Heart right ventricle (tissue), 16 donors: ENCODE measurements at regions not wholly inside any gene's neighbourhood (a gene's known extent, or its start where the extent isn't known, plus 50 kb on each side); places are given as distances from the start of the nearest gene placed in this dataset.

Source experiments
- ATAC-seq, 8 donors: fragments of 200-7000 bp; cut with Tn5 transposase; one replicate each; pipeline ENCODE4 v1.9.1; 2020; ENCODE audit warnings: mild to moderate bottlenecking in 8 of 8, moderate library complexity in 8 of 8, moderate number of reproducible peaks in 1 of 8
- DNase-seq, 2 donors: peaks; one replicate each; pipeline ENCODE4 v3.0.0-alpha.2; 2020
- H3K27ac ChIP-seq, 10 donors: fragments of 200-600 bp; sonication (generic) in 2 of 10; one replicate each; pipeline versions ENCODE4 v1.5.0 to v1.8.0; 2020 to 2022; ENCODE audit warnings: mild to moderate bottlenecking in 3 of 10
- H3K27me3 ChIP-seq, 7 donors: fragments of 200-600 bp; one replicate each; pipeline ENCODE4 v1.8.0; 2021 to 2022; ENCODE audit warnings: mild to moderate bottlenecking in 2 of 7
- H3K36me3 ChIP-seq, 9 donors: fragments of 200-600 bp; sonication (generic) in 1 of 9; one replicate each; pipeline versions ENCODE4 v1.5.0 to v1.8.0; 2020 to 2022; ENCODE audit warnings: mild to moderate bottlenecking in 2 of 9
- H3K4me1 ChIP-seq, 9 donors: fragments of 200-600 bp; sonication (generic) in 1 of 9; one replicate each; pipeline versions ENCODE4 v1.5.0 to v1.8.0; 2020 to 2022; ENCODE audit warnings: mild to moderate bottlenecking in 4 of 9
- H3K4me3 ChIP-seq, 10 donors: fragments of 200-600 bp; sonication (generic) in 2 of 10; one replicate each; pipeline versions ENCODE4 v1.5.0 to v1.8.0; 2020 to 2022; ENCODE audit warnings: mild to moderate bottlenecking in 7 of 10, moderate library complexity in 2 of 10
- H3K9me3 ChIP-seq, 11 donors: fragments of 200-600 bp in 10 of 11; sonication (generic) in 2 of 11; one replicate each; pipeline versions ENCODE4 v1.5.0 to v1.8.0; 2013 to 2022; ENCODE audit warnings: mild to moderate bottlenecking in 2 of 11, control low read depth in 1 of 11, moderate library complexity in 1 of 11
- WGBS, 2 donors: extraction: QIAGEN DNeasy Blood & Tissue Kit; methylation state at CpG; one replicate each; pipeline ENCODE4 v1.1.7; 2013; ENCODE audit warnings: inconsistent platforms in 1 of 2; 5-methylcytosine and 5-hydroxymethylcytosine counted together
- intact Hi-C, 10 donors: fragments of 100-400 bp; cut with DNase I; formaldehyde crosslinking; loops; one replicate each; pipeline versions ENCODE4 v1.11.1 to v1.14.2; 2022
- TF ChIP-seq, protein P1 (sequence below), 9 donors: fragments of 200-600 bp; sonication (generic) in 2 of 9; IDR thresholded peaks; one replicate each; pipeline versions ENCODE4 v1.5.0 to v1.8.0; 2021 to 2022; ENCODE audit warnings: antibody characterized with exemption in 9 of 9, mild to moderate bottlenecking in 5 of 9, moderate library complexity in 1 of 9
- donor health status: Arrhythmogenic right ventricular cardiomyopathy.
- donor health status: ischemic (EF 13 %, LVEDD 7.1; RV severe dilation, severe dysfunction).
- donor health status: healthy with polysubstance abuse.
- donor health status: DM: no; HTN: yes; CAD: no.
- donor health status: DM: no; HTN: no; CAD: no.
- donor health status: ischemic (EF 25% LVEDD 6.9; RV normal size, moderate dysfunction).
- donor health status: ischemic (EF 25% LVEDD 5.7; RV mildly dilated, moderate dysfunction).
- donor health status: healthy.
- donor health status: DM: yes; HTN: yes; CAD: no.
- donor health status: Ischemic cardiomyopathy.
- donor health status: ischemic (EF 35%, LVEDD 5.7; RV mildly dilated, moderate dysfunction).
- donor health status: nonischemic (EF 11% LVEDD 7.7; RV severe dilation, severe dysfunction).
- donor health status: DM: yes; HTN: yes; CAD: no.
- donor health status: PGD.
- donor health status: ischemic (EF 29% LVEDD 5.4; RV normal size, mild dysfunction).
- donor health status: nonischemic (EF 23%, LVEDD 6.1; RV moderate dilation, normal function).

DNA sequence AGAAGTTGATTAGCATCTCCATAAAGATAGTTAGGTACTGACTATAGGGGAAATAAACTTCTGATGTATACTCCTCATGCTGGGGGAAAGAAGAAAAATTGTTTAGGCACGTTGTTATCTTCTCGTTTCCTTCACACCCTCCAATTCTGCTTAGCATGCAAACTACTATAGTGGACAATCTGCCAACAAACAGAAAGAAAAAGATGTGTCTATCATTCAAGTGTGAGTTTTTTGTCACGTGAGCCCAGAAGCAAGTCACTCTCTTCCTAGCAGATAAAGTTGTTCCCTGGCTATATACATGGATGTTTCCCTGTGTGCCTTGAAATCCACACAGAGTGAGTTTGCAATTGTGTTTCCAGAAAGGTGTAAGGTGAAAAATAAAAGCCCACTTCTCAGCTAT is 318.4 kb downstream of the CWC27 start:
- Histone ChIP-seq H3K27me3 (no peaks in the 10 kb centered on the region), H3K36me3 (no peaks in the 10 kb centered on the region), H3K27ac (no peak overlapping the region), H3K4me1 (no peaks in the 10 kb centered on the region), H3K4me3 (no peak overlapping the region), H3K9me3 (peaks cover 0 to 12% (median 0%) of the 10 kb centered on the region in 11 donors)
- TF ChIP-seq, protein P1, sequence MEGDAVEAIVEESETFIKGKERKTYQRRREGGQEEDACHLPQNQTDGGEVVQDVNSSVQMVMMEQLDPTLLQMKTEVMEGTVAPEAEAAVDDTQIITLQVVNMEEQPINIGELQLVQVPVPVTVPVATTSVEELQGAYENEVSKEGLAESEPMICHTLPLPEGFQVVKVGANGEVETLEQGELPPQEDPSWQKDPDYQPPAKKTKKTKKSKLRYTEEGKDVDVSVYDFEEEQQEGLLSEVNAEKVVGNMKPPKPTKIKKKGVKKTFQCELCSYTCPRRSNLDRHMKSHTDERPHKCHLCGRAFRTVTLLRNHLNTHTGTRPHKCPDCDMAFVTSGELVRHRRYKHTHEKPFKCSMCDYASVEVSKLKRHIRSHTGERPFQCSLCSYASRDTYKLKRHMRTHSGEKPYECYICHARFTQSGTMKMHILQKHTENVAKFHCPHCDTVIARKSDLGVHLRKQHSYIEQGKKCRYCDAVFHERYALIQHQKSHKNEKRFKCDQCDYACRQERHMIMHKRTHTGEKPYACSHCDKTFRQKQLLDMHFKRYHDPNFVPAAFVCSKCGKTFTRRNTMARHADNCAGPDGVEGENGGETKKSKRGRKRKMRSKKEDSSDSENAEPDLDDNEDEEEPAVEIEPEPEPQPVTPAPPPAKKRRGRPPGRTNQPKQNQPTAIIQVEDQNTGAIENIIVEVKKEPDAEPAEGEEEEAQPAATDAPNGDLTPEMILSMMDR (IDR thresholded peaks at IDR 0.05) = no peak
- DNase-seq (no peak), ATAC-seq (no peak)
- 50 to 60% methylated on average over 3 of the region's 3 CpGs for WGBS, 2 donors
- intact Hi-C loops = no loop called here

GRCh38 chr5:65094279-65094678 is 325.5 kb downstream of the CWC27 start:
- TF ChIP-seq, protein P1 (IDR thresholded peaks at IDR 0.05) = no peak
- H3K27me3 ChIP-seq = no peaks in the 10 kb centered on the region
- H3K9me3 ChIP-seq = peaks cover 0 to 13% (median 0%) of the 10 kb centered on the region in 11 donors
- 76 to 79% methylated on average over 5 of the region's 5 CpGs for WGBS, 2 donors
- H3K36me3 ChIP-seq = no peaks in the 10 kb centered on the region
- ATAC-seq (no peak), DNase-seq (no peak)
- intact Hi-C loops = loop anchor here in 2 of 10 donors (10.0 kb wide), 2 partner anchors 119 to 391 kb away; partner anchors contain the start of gene ADAMTS6 (in 1 of the 2)
- H3K4me3 ChIP-seq = no peak overlapping the region
- no peaks in the 10 kb centered on the region for H3K4me1 ChIP-seq
- H3K27ac ChIP-seq = no peak overlapping the region

GRCh38 chr5:65098393-65098792 is 329.7 kb downstream of the CWC27 start:
- intact Hi-C loops = loop anchor here in 2 of 10 donors (10.0 kb wide), 2 partner anchors 124 to 386 kb away; partner anchors contain the start of gene ADAMTS6 (in 1 of the 2)
- DNase-seq (no peak), ATAC-seq (no peak)
- Histone ChIP-seq H3K36me3 (no peaks in the 10 kb centered on the region), H3K4me3 (no peak overlapping the region), H3K4me1 (peaks cover 0 to 15% (median 9%) of the 10 kb centered on the region in 9 donors), H3K27me3 (no peaks in the 10 kb centered on the region), H3K27ac (no peak overlapping the region), H3K9me3 (no peaks in the 10 kb centered on the region)
- WGBS, 2 donors = 69 to 74% methylated on average over 3 of the region's 3 CpGs
- TF ChIP-seq, protein P1 (IDR thresholded peaks at IDR 0.05) = no peak
